ENCODE measurements at regions not wholly inside any gene's neighbourhood (a gene's known extent, or its start where the extent isn't known, plus 50 kb on each side); places are given as distances from the start of the nearest gene placed in this dataset.

- H3K36me3 ChIP-seq (ENCODE audit: insufficient read depth), result no peaks in the 10 kb centered on the region
- Mint-ChIP-seq H3K4me3 (no peak overlapping the region), H3K9me3 (no peaks in the 10 kb centered on the region), H3K4me1 (no peaks in the 10 kb centered on the region), H3K36me3 (ENCODE audit: low read depth) (no peaks in the 10 kb centered on the region), H3K27me3 (ENCODE audit: insufficient read depth, low read depth, poor library complexity) (peaks cover 1% of the 10 kb centered on the region), H3K27ac (no peak overlapping the region)
- no peaks in the 10 kb centered on the region for H3K79me2 ChIP-seq (replicated peaks; ENCODE audit: insufficient read depth)
- H3K4me2 ChIP-seq, result no peak overlapping the region
- no peaks in the 10 kb centered on the region for H3K4me1 ChIP-seq (ENCODE audit: insufficient read depth)
- H4K20me1 ChIP-seq (replicated peaks; ENCODE audit: insufficient read depth), result no peaks in the 10 kb centered on the region
- no peak for DNase-seq (ENCODE audit: low spot score)
- H3K4me3 ChIP-seq, result no peak overlapping the region
- TF ChIP-seq NANOG (IDR thresholded peaks at IDR 0.05; ENCODE audit: borderline replicate concordance) (no peak), POLR2AphosphoS5 (IDR thresholded peaks at IDR 0.05; ENCODE audit: low read depth) (no peak), JUNB (IDR thresholded peaks at IDR 0.05; ENCODE audit: unreplicated experiment) (no peak)
- H2AFZ ChIP-seq, result peak overlapping the region; percentile 75; the same call in 1 of the 2 replicates
- ATAC-seq, result no peak
- no peak overlapping the region for H3K27ac ChIP-seq (ENCODE audit: low read depth)
- peaks cover 6% of the 10 kb centered on the region for H3K9me2 ChIP-seq (ENCODE audit: insufficient read depth)
- no peaks in the 10 kb centered on the region for H3F3A ChIP-seq (replicated peaks; ENCODE audit: low read depth)
- H3K27me3 ChIP-seq (ENCODE audit: insufficient read depth), result no peaks in the 10 kb centered on the region
Measured at GRCh38 chr10:56622335-56622973, 261.4 kb upstream of the ZWINT start.

GRCh38 chr10:56606202-56606601 lies 245.1 kb upstream of the ZWINT start:
- H3K27ac Mint-ChIP-seq, result no peak overlapping the region
- no peaks in the 10 kb centered on the region for H3K36me3 Mint-ChIP-seq (ENCODE audit: low read depth)
- H3K9me3 Mint-ChIP-seq, result no peaks in the 10 kb centered on the region
- no peaks in the 10 kb centered on the region for H3K27me3 ChIP-seq (ENCODE audit: insufficient read depth)
- H3K4me3 Mint-ChIP-seq, result no peak overlapping the region
- H2AFZ ChIP-seq, result no peak overlapping the region
- DNase-seq (ENCODE audit: low spot score), result no peak
- no peaks in the 10 kb centered on the region for H4K20me1 ChIP-seq (replicated peaks; ENCODE audit: insufficient read depth)
- no peak overlapping the region for H3K27ac ChIP-seq (ENCODE audit: low read depth)
- H3K4me3 ChIP-seq, result no peak overlapping the region
- H3F3A ChIP-seq (replicated peaks; ENCODE audit: low read depth), result no peaks in the 10 kb centered on the region
- H3K4me1 ChIP-seq (ENCODE audit: insufficient read depth), result no peaks in the 10 kb centered on the region
- peaks cover 6% of the 10 kb centered on the region; the same call in 2 of the 3 replicates for H3K4me1 Mint-ChIP-seq
- H3K9me2 ChIP-seq (ENCODE audit: insufficient read depth), result no peaks in the 10 kb centered on the region
- H3K4me2 ChIP-seq, result no peak overlapping the region
- H3K79me2 ChIP-seq (replicated peaks; ENCODE audit: insufficient read depth), result no peaks in the 10 kb centered on the region
- ATAC-seq, result no peak
- H3K27me3 Mint-ChIP-seq (ENCODE audit: insufficient read depth, low read depth, poor library complexity), result no peaks in the 10 kb centered on the region
- H3K36me3 ChIP-seq (ENCODE audit: insufficient read depth), result no peaks in the 10 kb centered on the region
- TF ChIP-seq ZNF331 (CRISPR knock-in tag; IDR thresholded peaks at IDR 0.05; ENCODE audit: low read depth) (no peak), JUNB (IDR thresholded peaks at IDR 0.05; ENCODE audit: unreplicated experiment) (no peak), ZNF462 (CRISPR knock-in tag; IDR thresholded peaks at IDR 0.05) (no peak), CTCF (conservative IDR thresholded peaks at IDR 0.05; ENCODE audit: low read depth in 2 of 2) (no peak), NANOG (IDR thresholded peaks at IDR 0.05; ENCODE audit: borderline replicate concordance) (no peak), STAT1 (IDR thresholded peaks at IDR 0.05; ENCODE audit: unreplicated experiment) (no peak), EZH2phosphoT487 (IDR thresholded peaks at IDR 0.05; ENCODE audit: unreplicated experiment) (no peak), EZH2 (IDR thresholded peaks at IDR 0.05; ENCODE audit: low read depth, unreplicated experiment) (no peak), CREB1 (CRISPR knock-in tag; IDR thresholded peaks at IDR 0.05; ENCODE audit: low read depth) (no peak)
- TF ChIP-seq, protein P1, sequence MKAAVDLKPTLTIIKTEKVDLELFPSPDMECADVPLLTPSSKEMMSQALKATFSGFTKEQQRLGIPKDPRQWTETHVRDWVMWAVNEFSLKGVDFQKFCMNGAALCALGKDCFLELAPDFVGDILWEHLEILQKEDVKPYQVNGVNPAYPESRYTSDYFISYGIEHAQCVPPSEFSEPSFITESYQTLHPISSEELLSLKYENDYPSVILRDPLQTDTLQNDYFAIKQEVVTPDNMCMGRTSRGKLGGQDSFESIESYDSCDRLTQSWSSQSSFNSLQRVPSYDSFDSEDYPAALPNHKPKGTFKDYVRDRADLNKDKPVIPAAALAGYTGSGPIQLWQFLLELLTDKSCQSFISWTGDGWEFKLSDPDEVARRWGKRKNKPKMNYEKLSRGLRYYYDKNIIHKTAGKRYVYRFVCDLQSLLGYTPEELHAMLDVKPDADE (IDR thresholded peaks at IDR 0.05), result no peak
